HG03196 (cell line): ENCODE measurements at regions not wholly inside any gene's neighbourhood (a gene's known extent, or its start where the extent isn't known, plus 50 kb on each side); places are given as distances from the start of the nearest gene placed in this dataset.
"Not testable (repeated sequence)": the region's sequence is repeated elsewhere in the genome, so short reads cannot be mapped to it uniquely, and the experiment has no call there.

Experiments
- ATAC-seq: cut with Tn5 transposase; IDR thresholded peaks from one replicate; pipeline ENCODE4 v1.9.1; 2021; ENCODE audit not compliant: unreplicated experiment

DNA sequence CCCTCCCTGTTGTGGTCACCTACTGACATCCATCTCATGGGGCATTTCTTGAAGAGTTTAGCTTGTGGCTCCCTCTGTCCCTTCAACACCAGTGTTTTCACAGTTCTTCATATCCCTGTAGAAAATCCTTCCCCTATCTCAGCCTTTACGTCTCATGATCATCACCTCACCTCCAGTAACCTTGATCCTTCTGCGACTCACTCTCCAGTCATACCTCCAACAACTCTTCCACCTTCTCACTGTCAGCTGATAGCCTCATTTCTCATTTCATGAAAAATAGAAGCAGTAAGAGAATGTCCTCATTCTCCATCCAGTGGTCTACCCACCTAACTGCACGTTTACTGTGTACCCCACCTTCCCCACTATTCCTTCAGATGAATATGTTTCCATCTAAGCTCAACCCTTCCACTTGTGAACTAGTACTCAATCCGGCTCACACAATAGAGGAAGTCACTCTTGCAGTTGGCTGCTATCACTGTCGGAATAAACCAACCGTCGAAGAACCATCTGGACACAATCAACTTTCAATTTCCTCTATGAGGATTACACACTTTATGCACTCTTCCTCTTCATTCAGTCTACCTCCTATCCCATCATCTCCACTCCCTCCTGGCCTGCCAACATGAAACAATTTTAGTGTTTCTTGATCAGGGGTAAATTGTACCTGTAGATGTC is 256.0 kb downstream of the AHR start:
- no peak for ATAC-seq

- no peak for ATAC-seq
Measured at GRCh38 chr7:17556247-17556956, 257.9 kb downstream of the AHR start.

- no peak for ATAC-seq
Measured at GRCh38 chr7:17557251-17557671, 258.8 kb downstream of the AHR start.

DNA sequence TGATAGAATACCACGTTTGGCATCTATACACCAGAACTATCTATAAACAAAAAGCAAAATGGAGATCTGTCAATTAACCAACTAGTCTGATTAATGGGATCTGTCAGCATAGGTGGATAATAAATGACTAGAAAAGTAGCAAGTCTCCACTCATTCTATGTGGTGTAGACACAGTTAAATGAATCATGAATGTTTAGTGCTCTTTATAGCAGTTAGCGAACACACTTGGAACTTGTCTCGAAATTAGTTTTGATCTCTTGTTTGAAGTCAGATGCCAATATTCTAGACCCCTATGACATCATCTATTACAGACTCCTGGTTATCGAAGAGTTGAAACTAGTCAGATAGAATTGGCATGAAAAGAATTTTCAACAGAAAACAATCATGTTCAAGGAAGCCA is 259.7 kb downstream of the AHR start:
- ATAC-seq = no peak

GRCh38 chr7:17558558-17559332 is 260.3 kb downstream of the AHR start:
- ATAC-seq = no peak

- no peak for ATAC-seq
Measured at GRCh38 chr7:17559388-17559787, 260.9 kb downstream of the AHR start.

DNA sequence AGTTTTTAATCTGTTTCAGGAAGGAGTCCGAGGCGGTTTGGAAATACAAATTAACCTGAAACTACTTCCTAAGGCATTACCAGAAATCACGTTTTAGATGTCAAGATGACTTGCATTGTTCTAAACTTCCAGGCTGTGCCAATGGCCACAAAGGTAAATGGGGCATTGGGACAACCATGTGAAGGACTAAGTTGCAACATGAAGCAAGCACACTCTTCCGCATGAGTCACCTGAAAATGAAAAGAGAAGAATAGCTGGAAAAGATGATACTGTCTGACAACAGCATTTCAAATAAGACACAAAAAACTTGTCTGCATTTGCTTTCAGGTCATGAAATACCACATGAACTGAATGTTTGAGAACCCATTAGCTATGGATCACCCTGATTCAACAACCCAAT is 262.1 kb downstream of the AHR start:
- ATAC-seq = no peak

- ATAC-seq = no peak
Measured at GRCh38 chr7:17560966-17561365, 262.5 kb downstream of the AHR start.

DNA sequence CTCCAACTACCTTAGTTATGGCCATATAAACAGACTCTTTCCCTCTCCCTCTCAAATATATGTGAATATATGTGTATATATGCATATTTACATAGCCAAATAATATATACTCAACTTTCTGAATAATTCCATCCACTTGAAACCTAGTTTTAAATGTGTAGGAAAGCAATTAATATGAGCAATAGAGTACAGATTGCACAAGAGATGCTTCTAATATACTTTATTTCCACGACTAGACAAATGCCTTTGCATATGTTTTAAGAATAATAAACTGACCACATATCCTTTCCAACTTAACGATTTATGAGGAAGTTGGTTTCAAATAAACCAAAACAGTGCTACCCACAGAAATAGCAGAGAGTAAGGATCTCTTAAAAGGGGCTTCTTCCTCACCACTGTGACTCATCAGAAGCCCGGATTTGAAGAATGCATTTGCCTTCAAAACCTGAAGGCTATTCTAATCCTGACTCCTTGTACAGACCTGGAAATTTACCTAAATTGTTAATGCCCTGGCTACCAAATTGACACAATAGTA is 266.3 kb downstream of the AHR start:
- ATAC-seq = no peak

DNA sequence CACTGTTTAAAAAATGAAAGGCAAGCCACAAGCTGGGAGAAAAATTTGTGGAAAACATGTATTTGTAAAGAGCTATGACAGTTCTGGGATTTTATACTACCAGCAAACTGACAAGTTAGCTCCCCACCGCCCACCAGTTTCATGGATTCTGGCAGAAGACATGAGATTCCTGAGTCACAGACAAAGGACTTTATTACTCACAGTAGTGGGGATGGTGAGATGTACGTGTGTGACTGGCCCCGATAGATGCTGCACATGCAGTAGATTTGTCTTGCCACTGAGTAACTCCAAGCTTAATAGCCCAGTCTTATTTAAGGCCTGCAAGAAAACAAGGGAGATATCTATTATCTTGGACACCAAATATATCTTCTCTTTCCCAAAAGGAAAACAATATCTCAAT is 281.7 kb downstream of the AHR start:
- ATAC-seq = no peak

DNA sequence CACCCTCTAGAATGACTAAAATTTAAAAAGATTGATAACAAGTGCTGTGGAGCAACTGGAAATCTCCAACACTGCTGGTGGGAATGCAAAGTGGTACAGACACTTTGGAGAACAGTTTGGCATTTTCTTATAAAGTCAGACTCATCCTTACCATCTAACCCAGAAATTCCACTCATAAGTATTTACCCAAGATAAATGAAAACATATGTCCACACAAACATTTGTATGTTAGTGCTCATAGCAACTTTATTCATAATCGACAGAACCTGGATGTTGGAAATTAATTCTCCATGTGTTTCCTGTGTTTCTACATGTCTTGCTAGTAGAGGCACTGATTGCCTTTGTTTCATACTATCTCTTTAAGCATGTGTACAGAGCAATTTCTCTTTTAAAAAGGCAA is 282.4 kb downstream of the AHR start:
- no peak for ATAC-seq

- no peak for ATAC-seq
Measured at GRCh38 chr7:17581301-17581700, 282.8 kb downstream of the AHR start.

DNA sequence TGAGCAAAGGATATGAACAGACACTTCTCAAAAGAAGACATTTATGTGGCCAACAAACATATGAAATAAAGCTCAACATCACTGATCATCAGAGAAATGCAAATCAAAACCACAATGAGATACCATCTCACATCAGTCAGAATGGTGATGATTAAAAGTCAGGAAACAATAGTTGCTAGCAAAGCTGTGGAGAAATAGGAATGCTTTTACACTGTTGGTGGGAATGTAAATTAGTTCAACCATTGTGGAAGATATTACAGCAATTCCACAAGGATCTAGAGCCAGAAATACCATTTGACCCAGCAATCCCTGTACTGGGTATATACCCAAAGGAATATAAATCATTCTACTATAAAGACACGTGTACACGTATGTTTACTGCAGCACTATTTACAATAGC is 284.2 kb downstream of the AHR start:
- not testable (repeated sequence) for ATAC-seq

- no peak for ATAC-seq
Measured at GRCh38 chr7:17583786-17584185, 285.3 kb downstream of the AHR start.

DNA sequence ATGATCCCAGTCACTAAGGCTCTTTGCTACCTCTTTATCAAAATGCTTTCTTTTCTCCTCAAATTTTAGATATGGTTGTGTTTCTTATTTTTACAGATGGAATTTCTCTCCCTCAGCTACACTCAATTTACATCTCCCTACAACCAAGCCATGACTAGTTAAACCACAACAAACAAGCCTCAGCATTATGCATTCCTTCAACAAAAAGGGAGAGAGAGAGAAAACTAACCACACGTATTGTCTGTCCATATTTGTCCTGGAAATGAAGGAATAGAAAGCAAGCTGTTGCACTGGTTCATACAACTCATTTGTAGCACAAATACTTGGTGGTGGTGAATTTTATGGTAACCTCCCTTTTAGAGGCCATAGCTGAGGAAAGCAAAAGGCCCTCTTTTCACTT is 286.4 kb downstream of the AHR start:
- no peak for ATAC-seq

- no peak for ATAC-seq
Measured at GRCh38 chr7:17586711-17587110, 288.3 kb downstream of the AHR start.

GRCh38 chr7:17588730-17589129 is 290.3 kb downstream of the AHR start:
- ATAC-seq = no peak

DNA sequence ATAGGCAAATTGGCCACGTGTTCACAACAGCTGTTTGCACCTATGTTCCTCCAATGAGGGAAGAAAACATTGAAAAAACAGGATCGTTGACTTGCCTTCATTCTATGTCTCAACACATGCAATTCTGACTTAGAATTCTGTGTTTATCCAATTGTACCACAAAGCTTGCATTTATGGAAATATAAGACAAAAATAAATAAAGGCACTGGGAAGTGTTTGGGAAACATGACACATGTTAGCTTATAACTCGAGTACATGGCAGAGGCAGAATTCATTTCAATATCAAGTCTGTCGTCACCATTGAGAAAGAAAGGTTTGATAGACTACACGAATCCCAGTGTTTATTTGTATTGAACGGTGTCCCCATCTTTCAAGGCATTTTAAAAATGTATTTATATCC is 291.2 kb downstream of the AHR start:
- ATAC-seq = no peak

GRCh38 chr7:17590221-17590620 is 291.8 kb downstream of the AHR start:
- ATAC-seq = no peak

GRCh38 chr7:17593819-17594419 is 295.5 kb downstream of the AHR start:
- ATAC-seq = no peak

- ATAC-seq = no peak
Measured at GRCh38 chr7:17595546-17595945, 297.1 kb downstream of the AHR start.
